ENCODE measurements at regions not wholly inside any gene's neighbourhood (a gene's known extent, or its start where the extent isn't known, plus 50 kb on each side); places are given as distances from the start of the nearest gene placed in this dataset.

DNA sequence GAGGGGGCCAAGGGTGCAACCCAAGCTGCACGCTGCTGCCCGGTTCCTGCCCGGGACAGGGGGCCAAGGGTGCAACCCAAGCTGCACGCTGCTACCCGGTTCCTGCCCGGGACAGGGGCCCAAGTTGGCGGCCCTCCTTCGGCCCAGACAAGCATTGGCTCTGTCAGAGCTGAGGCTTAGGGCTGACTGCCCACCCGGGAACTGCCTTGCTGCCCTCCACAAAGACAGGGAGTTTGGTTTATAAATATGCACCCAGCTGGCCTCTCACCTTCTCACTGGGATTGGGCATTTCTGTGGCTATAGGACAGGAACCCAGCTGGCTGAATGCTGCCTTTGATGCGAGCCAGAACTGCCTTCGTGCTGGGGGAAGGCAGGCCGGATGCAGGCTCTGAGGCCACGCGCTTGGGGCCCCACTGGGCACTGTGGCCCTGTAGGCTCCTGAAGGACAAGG, 105.7 kb downstream of the IRX5 start:
- POLR2A ChIA-PET = interaction anchor here (0.7 kb wide), 1 partner anchor 8 kb away, joined by 3 read pairs; no protein-coding TSS in a partner anchor
- Histone ChIP-seq H3K4me2 (ENCODE audit: insufficient read depth, low read length) (no peak overlapping the region), H3K27me3 (ENCODE audit: control insufficient read depth in 2 of 2, insufficient read depth in 2 of 2, low read length in 2 of 2) (peaks cover 14 to 36% of the 10 kb centered on the region in 2 experiments; a peak in 4 of 5 replicates), H3K9me1 (ENCODE audit: control insufficient read depth, insufficient read depth, low read length) (peaks cover 2% of the 10 kb centered on the region), H3K4me1 (replicated peaks in 1 of 2; ENCODE audit: control insufficient read depth in 2 of 2, insufficient read depth in 2 of 2, low read length in 2 of 2) (no peaks in the 10 kb centered on the region), H3K4me3 (no peak overlapping the region), H3K27ac (ENCODE audit: extremely low read depth, low read depth, low read length) (no peak overlapping the region), H3K9ac (ENCODE audit: insufficient read depth in 1 of 2, low read depth in 2 of 2, low read length in 2 of 2) (no peak overlapping the region), H3K36me3 (ENCODE audit: control insufficient read depth, insufficient read depth, low read length) (no peaks in the 10 kb centered on the region), H3K9me3 (replicated peaks; ENCODE audit: control insufficient read depth, insufficient read depth, low read depth, low read length) (no peaks in the 10 kb centered on the region), H3K79me2 (ENCODE audit: control insufficient read depth, insufficient read depth, low read length) (no peaks in the 10 kb centered on the region), H2AFZ (ENCODE audit: low read depth, low read length) (no peak overlapping the region), H4K20me1 (replicated peaks; ENCODE audit: control insufficient read depth, insufficient read depth, low read length) (no peaks in the 10 kb centered on the region)
- no peak for ATAC-seq
- no peak for FAIRE-seq
- in situ Hi-C loops (cut with MboI) (no loop called here), intact Hi-C loops (cut with micrococcal nuclease) (no loop called here)
- BruUV-seq (replicated peaks) = no TSS peak
- WGBS (ENCODE audit: insufficient coverage, low coverage, missing lambda C conversion rate) = 2% methylated on average over 14 of the region's 14 CpGs
- CTCF ChIA-PET (ENCODE audit: low intra/inter-chr PET ratio) = no interaction called here
- DNase-seq (ENCODE audit: extremely low read depth in 1 of 4, low spot score in 3 of 4) = no peak
- TF ChIP-seq SAFB2 (IDR thresholded peaks at IDR 0.05; ENCODE audit: borderline replicate concordance, low read depth, low read length, severe bottlenecking) (no peak), ZBTB7A (IDR thresholded peaks at IDR 0.05; ENCODE audit: borderline replicate concordance, control insufficient read depth, low read depth, low read length) (no peak)
- TF ChIP-seq, protein P1, sequence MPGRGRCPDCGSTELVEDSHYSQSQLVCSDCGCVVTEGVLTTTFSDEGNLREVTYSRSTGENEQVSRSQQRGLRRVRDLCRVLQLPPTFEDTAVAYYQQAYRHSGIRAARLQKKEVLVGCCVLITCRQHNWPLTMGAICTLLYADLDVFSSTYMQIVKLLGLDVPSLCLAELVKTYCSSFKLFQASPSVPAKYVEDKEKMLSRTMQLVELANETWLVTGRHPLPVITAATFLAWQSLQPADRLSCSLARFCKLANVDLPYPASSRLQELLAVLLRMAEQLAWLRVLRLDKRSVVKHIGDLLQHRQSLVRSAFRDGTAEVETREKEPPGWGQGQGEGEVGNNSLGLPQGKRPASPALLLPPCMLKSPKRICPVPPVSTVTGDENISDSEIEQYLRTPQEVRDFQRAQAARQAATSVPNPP (IDR thresholded peaks at IDR 0.05; ENCODE audit: borderline replicate concordance, insufficient read depth, insufficient read length) = no peak

DNA sequence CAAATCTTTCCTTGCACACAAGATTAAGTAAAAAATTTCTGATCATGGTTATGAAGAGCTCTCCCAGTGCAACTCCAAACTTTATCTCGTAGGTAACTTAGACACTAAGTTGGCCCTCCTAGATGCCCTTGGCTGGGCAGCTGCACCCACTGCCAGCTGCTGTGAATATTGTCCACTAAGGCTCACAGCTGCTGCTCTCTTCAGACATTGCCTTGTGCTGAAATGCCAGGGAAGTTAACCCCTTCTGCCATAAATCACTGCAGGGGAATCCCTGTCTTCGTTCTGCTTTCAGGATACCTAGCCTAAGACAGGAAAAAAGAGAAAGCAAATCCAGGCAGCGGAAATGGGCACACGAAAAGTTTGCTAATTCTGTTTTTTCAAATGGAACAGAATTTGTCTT, 106.4 kb downstream of the IRX5 start:
- Histone ChIP-seq H3K36me3 (ENCODE audit: control insufficient read depth, insufficient read depth, low read length) (no peaks in the 10 kb centered on the region), H3K4me2 (ENCODE audit: insufficient read depth, low read length) (no peak overlapping the region), H3K9ac (ENCODE audit: insufficient read depth in 1 of 2, low read depth in 2 of 2, low read length in 2 of 2) (no peak overlapping the region), H4K20me1 (replicated peaks; ENCODE audit: control insufficient read depth, insufficient read depth, low read length) (no peaks in the 10 kb centered on the region), H3K9me1 (ENCODE audit: control insufficient read depth, insufficient read depth, low read length) (peaks cover 2% of the 10 kb centered on the region), H2AFZ (ENCODE audit: low read depth, low read length) (no peak overlapping the region), H3K27me3 (ENCODE audit: control insufficient read depth in 2 of 2, insufficient read depth in 2 of 2, low read length in 2 of 2) (peaks cover 9 to 30% of the 10 kb centered on the region in 2 experiments; a peak in 4 of 5 replicates), H3K4me3 (no peak overlapping the region), H3K27ac (ENCODE audit: extremely low read depth, low read depth, low read length) (no peak overlapping the region), H3K79me2 (ENCODE audit: control insufficient read depth, insufficient read depth, low read length) (no peaks in the 10 kb centered on the region), H3K9me3 (replicated peaks; ENCODE audit: control insufficient read depth, insufficient read depth, low read depth, low read length) (no peaks in the 10 kb centered on the region), H3K4me1 (replicated peaks in 1 of 2; ENCODE audit: control insufficient read depth in 2 of 2, insufficient read depth in 2 of 2, low read length in 2 of 2) (no peaks in the 10 kb centered on the region)
- DNase-seq (ENCODE audit: extremely low read depth in 1 of 4, low spot score in 3 of 4) = no peak
- ATAC-seq = no peak
- TF ChIP-seq ZSCAN29 (IDR thresholded peaks at IDR 0.05) (no peak), IRF2 (CRISPR knock-in tag; IDR thresholded peaks at IDR 0.05) (no peak), HMG20B (CRISPR knock-in tag; IDR thresholded peaks at IDR 0.05) (no peak), RB1 (IDR thresholded peaks at IDR 0.05; ENCODE audit: low read depth) (no peak), GATAD2B (IDR thresholded peaks at IDR 0.05; ENCODE audit: borderline replicate concordance) (no peak)
- TF ChIP-seq, protein P2, sequence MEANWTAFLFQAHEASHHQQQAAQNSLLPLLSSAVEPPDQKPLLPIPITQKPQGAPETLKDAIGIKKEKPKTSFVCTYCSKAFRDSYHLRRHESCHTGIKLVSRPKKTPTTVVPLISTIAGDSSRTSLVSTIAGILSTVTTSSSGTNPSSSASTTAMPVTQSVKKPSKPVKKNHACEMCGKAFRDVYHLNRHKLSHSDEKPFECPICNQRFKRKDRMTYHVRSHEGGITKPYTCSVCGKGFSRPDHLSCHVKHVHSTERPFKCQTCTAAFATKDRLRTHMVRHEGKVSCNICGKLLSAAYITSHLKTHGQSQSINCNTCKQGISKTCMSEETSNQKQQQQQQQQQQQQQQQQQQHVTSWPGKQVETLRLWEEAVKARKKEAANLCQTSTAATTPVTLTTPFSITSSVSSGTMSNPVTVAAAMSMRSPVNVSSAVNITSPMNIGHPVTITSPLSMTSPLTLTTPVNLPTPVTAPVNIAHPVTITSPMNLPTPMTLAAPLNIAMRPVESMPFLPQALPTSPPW (CRISPR knock-in tag; IDR thresholded peaks at IDR 0.05) = no peak
- CTCF ChIA-PET (ENCODE audit: low intra/inter-chr PET ratio) = no interaction called here
- FAIRE-seq = no peak
- 2% methylated on average over 4 of the region's 4 CpGs for WGBS (ENCODE audit: insufficient coverage, low coverage, missing lambda C conversion rate)
- POLR2A ChIA-PET = no interaction called here
- no TSS peak for BruUV-seq (replicated peaks)
- intact Hi-C loops (cut with micrococcal nuclease) (no loop called here), in situ Hi-C loops (cut with MboI) (no loop called here)

All from K562 (cell line).